ENCODE measurements at regions not wholly inside any gene's neighbourhood (a gene's known extent, or its start where the extent isn't known, plus 50 kb on each side); places are given as distances from the start of the nearest gene placed in this dataset.

DNA sequence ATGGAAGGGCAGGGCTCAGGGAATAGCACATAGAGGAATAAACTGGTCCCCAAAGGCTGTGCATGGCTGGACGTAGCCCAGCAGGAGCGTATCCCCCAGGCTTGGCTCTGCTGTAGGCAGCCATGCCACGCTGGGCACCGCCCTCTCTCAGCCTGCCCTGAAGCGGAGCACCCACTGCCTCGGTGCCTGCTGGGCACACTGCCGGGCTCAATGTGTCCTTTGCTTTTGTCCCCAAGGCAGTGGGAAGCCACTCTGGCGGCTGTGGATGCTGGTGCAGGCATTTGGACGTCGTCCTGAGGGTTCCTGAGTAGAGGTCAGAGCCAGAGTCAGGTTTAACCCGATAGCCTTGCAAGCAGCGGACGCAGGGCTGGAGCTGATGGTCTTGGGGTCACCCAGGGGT lies 141.0 kb downstream of the ENGASE start:
- DNase-seq, result no peak

DNA sequence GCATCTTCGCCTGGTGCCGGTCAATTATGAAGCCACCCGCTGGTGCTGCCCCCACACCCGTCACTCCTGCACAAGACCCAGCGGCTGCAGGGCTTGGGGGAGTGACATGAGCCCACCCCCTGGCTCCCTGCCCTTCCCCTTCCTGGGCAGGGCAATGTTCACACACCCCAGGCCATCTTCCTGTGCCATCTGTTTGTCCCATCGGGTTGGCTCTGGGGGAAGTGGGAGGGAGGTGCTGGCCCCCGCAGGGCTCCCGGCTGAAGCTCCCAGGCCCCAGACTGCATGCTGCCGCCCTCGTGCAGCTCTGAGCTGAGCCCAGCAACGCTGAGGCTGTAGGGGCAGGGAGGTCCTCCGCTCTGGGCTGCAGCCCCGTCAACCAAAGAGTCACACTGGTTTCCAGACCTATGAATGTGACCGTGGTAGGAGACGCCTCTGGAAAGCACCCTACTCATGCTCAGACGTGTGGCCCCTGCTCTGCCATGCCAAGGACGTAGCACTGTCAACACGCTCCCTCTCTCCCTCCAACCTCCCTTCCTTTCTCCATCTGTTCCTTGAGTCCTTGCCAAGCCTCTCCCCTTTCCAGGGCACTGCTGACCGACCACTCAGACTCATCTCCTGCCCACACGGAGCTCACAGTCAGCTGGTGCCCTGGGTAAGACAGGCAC lies 140.4 kb downstream of the ENGASE start:
- DNase-seq, result no peak

DNA sequence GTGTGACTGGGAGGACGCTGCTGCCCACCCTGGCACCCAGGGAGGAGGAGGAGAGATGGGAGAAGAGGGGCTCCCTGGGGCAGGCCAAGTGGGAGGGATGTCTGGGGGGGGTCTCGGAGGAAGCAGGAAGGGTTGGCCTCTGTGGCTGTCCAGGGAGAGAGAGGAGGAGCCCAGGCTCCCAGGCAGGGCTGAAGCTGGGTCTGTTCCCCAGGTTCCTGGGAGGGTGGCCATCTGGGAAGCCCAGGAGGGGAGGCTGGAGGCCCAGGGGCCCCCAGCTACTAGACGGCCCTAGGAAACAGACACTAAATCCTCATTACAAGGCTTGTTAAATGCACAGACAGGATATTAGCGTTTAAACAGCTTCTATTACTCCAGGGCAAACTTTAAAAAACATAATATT lies 139.8 kb downstream of the ENGASE start:
- no peak for DNase-seq

DNA sequence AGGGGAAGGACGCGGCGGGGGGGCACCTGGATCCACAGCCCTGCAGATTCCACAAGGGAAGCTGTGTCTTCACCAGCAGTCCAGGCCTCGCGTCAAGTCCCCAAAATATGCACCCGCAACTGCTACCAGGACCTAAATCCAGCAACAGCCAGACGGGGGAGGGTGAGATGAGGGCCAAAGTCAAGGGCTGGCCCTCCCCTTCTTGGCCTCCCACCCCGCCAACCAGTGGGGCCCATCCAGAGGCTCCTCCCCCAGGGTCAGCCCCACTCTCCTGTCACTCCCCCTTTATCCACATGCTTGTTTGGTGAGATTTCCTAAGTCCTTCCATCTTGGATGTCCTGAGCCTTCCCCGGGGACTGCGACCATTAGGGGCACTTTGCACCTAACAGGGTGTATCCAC lies 138.7 kb downstream of the ENGASE start:
- no peak for DNase-seq

DNA sequence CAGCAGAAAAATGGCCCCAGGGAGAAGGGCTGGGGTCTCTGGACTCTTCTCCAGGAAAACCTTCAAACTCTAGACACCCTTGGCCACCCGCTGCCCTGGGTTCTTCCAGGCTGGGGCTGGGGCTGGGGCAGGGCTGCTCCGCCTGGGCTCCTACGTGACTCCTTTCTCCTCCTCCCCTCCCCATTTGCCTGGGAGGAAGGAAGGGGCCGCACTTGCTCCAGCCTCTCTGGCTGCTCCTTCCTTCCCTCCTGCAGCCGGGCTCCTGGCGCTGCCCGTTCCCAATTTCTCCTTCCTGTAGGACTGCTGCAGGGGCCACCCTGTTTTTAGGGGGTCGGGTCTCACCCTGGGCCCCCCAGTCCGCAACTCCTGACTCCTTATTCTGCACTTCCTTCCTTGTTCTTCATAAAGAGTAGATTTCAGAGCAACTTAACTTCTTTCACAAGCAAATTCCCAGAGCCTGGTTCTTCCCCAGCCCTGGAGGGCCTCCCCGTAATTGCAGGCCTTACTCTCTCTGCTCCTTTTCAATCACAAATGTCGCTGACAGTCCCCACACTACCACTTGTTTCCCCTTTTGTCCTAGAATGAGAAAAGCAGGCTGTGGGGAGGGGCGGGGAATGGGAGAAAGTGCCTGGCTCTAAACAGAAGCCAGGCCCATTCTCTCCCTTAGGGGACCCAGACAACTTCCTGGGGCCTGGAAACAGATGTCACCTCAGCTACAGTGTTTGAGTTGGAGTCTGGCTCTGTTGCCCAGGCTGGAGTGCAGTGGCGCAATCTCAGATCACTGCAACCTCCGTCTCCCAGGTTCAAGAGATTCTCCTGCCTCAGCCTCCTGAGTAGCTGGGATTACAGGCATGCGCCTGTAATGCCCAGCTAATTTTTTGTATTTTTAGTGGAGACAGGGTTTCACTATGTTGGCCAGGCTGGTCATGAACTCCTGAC lies 137.8 kb downstream of the ENGASE start:
- DNase-seq, result no peak

DNA sequence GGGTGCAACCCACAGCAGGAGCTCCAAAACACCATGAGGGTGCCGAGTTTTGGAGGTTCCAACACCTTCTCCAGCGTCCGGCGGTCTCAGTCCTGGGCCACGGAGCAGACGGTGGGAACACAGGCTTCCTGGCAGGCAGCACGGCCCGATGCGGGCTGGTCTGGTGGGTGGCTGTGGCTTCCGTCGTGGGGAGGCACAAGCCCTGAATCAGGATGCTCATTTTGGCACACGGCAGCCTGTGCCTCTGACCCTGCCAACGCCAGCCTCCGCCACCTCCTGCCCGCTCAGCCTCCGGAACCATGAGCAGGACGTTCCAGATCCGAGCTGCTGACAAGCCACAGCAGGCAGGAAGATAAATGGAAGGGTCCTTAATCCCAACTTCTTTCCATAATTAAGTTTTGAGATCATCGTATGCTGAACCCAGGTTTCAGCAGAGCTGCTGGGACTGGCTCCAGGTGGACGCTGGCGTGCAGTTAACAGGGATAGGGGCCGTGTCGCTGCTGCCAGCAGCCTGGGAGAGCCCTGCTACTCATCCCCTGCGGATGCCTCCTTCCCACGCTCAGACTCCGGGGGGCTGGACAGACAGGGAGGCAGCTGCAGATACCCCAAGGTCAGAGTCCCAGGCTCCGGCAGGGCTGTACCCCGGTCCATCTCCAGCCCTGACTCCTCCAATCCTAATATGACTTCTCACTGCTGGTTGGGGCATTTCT lies 136.6 kb downstream of the ENGASE start:
- no peak for DNase-seq

DNA sequence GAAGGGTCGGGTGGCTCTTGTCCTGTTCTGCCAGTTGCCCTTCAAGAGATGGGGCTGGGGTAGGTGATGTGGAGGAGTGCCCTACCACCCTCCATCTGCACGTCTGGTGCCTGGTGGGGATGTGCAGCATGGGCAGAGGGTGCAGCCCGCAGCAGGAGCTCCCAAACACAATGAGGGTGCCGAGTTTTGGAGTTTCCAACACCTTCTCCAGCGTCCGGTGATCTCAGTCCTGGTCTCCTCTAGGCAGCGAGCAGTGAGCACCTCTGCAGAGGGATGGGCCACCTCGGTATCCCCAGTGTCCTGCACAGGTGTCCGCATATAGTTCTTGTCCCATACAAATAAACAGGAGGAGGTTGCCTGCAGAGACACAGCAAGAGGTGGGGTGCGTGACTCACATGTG lies 136.0 kb downstream of the ENGASE start:
- DNase-seq, result no peak

DNA sequence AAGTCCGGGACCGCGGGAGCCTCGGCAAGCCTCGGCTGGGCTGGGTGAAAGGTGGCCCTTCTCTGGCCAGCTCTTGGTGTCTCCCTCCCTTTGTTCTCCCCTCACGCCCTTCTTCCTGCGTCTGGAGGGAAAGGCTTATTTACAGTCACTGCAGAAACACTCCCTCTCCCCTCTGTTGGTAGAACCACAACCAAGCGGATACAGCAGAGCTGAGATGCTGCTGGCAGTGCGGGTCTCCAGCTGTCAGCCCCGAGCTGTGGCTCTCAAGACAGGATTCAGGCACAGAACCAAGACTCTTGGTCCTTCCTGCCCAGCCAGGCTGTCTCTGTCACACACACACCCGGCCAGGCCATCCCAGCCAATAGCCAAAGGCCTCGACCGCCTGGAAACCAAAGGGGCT lies 133.3 kb downstream of the ENGASE start:
- DNase-seq, result no peak

DNA sequence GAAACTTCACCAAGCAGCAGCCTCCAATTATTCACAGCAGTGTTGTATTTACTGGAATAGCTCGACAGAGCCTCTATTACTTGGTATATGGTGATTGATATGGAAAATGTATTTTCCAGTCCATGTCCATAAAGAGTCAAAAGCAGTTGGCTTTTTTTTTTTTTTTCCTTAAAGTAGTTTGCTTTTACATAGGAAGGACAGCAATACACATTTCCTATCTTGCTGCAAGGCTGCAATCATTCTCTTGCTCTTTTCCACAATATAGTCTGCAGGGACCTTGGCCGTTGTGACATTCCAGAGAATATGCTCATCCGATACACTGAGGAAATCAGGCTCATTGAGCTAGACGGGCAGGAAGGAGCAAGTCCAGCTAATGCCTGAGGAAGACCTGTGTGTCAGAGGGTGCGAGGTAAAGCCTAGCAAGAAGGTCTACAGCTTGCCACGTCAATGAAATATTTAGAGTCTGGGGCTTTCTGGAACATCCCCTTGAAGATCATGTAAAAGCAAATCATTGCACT lies 131.1 kb downstream of the ENGASE start:
- no peak for DNase-seq

DNA sequence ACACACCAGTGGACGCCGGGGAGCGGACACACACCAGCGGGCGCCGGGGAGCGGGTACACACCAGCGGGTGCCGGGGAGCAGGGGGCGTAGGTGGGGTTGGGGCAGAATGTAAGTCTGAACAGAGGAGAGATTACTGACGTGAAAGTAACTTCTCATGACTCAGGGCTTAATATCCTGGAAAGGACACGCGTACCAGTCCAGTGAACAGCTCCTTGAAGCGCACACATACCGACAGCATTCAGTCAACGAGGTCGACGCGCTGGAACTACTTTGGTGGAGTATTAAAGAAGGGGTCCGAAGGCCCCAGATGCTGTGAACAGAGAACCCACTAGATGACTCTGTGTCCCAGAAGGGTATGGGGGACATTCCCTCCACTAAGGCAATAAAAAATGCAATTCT lies 129.6 kb downstream of the ENGASE start:
- DNase-seq, result no peak

DNA sequence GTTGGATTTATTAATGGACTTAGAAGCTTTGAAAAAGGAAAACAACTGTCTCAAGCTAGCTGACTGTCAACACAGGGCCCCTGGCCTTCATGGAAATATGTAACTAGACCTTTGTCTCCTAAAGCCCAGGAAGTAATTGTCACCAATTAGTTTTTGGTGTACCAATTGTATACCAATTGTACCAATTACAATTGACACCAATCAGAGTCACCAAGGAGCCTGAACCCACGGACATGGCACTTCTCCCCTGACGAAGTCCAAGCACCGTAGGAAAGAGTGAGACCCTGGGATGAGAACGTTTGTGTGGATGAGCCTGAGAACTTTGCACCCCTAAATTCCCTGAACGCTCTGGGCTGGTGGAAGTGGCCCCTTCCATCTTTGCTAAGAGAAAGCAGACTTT lies 129.0 kb downstream of the ENGASE start:
- DNase-seq, result no peak

DNA sequence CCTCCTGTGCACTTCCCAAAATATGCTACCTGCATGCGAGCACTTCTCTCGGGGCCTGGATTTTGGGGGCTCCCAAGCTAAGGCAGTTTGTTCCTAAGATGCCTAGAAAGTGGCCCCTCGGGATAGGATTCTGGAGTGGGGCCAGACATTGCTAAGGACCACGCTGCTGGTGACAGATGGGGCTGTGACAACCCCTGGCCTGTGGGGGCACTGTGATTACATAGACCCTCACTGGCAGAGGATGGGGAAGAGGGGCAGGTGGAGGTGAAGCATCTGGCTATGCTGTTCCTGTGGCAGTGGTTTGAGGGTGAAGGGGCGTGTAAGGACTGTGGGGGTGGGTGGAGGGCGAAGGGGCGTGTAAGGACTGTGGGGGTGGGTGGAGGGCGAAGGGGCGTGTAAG lies 128.4 kb downstream of the ENGASE start:
- DNase-seq, result no peak

DNA sequence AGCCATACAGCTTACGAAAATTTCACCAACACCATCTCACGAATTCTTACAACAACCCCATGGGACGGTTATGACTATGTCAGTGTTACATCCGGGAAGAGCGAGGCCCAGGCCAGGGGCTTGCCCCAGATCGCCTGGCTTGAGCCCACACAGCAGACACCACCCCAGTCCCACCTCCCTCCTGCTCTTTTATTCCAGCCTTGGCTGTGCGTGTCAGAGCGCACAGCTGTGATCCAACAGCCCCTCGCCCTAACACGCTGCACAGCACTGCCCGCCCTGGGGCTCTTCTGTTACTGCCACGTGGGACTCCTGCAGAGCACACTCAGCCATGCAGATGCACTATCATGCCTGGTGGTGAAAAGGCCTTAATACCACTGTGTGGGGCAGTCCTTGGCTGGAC lies 127.9 kb downstream of the ENGASE start:
- DNase-seq, result no peak

DNA sequence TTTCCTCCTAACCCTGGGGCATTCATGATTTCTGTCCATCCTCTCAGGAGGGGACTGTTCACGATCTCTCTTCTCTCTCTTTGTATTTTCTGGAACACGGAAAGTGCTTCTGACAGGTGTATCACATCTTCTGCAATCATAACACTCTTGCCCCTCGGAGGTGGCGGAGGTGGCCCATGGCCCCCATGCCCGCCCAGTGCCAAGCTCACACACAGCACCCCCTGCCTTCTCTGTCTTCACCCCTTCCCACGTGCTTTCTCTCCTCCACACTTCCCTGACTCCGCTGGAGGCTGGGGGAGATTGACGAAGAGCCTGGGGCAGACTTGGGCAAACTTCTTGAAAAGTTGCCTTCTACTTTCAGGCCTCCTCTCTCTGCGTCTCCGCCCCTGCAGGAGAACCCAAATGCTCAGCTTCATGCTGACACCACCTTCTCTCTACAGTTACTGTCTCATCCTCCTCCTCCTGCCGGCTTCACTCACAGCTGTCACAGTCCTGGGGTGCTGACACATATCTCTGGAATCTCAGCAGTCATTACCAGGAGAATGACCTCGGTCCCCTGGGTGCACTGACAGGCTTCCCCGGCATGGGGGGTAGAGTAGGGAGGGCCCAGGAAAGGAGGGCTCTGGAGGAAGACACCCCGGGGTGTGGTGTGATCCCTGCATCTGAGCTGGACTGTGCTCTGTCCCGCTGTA lies 127.1 kb downstream of the ENGASE start:
- DNase-seq, result no peak

DNA sequence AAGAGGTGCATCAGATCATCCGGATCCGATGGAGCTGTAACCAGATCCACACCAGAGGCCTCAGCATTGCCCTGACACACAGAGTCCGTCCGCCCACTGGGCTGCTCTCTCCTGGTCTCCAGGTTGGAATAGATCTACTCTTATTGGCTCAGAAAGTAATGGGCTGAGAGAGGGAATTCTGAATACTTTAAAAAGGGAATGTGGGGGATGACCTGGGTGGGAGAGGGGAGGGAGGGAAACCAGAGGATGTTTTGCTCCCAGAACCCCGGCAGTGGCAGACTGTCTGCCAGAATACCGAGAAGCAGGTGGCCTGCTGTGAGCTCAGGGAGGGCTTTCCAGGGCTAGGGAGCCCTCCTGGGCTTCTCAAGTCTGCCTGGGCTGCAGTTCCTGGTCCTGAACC lies 126.5 kb downstream of the ENGASE start:
- DNase-seq, result no peak

DNA sequence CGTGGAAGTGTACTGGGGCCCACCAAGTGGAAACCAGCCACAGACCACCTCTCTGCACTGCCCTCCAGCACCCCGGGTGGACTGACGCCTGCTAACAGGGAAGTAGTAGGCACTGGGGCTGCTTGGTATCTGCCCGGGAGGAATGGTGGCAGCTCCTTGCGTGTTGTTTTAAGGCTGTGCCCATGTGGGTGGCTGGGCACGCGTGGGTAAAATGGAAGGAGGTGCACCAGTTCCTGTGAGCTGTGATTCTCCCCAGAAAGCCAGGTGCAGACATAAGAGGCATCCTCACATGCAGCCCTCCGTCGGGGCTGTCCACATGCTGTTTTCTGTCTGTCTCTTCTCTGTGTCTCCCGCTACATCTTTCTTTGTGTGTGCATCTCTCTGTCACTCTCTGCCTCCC lies 122.3 kb downstream of the ENGASE start:
- no peak for DNase-seq

DNA sequence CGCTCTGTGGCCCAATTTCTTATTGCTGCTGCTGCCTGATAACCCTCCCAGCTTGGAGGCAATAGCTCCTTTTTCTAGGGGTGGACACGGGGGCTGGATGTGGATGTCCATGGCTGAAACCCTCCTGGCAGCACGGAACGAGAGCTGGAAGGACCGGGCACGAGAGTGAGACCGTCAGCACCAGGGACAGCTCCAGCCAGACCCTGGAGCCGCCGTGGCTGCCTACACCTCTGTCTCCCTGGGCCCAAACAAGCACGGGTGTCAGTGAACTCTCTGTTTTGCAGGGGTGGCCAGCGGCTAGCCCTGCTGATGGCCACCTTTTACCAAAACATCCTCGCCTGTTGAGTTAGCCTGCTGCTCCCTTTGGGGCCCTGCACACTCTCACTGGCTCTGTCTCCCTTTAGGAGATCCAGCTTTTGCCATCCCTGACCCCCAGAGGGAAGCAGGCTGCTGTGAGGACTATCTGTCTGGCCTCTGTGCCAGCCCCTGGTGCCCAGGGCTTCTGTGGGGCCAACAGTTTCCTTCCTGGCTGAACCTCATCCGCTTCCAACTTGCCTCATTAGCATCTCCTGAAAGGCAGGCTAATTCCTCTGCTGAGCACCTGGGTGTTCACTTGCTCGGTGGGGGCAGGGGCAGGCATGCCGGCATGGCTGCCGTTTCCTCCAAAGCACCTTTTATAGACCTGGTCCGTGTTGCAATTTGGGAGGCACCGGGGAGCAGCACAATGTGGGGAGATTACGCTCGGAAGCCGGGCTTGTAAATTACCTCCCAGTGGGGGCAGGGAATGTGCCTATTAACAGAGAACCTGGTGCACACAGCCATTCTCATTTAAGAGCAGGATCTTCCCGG lies 118.1 kb downstream of the ENGASE start:
- DNase-seq, result no peak

DNA sequence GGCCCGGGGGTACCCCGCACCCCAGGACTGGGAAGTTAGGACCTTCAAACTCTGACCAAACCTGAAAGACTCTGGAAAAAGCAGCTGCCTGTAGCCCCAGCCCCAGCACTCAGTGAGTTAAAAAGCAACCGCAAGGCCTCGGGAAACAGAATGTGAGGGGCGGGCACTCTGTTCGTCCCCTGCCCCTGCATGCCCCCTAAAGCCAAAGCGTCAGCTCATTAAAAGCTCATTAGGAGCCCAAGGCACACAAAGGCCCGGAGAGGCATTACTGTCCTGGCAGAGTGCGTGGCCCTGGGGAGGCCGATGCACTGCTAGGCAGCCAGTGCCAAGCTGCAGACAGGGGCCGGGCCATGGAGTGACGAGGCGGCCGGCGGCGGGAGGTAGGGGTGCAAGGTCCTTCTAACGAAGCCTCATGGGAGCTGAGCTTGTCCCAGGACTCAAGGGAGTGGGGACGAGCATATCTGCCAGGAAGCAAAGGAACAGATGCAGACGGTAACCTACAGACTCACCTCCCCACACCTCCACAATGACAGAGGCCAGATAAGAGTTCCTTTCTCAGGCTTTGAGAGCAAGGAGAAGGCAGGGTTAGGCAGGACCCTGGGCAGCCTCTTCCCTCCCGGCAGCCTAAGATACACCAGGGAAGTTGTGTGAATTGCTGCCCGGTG lies 116.8 kb downstream of the ENGASE start:
- DNase-seq, result no peak

DNA sequence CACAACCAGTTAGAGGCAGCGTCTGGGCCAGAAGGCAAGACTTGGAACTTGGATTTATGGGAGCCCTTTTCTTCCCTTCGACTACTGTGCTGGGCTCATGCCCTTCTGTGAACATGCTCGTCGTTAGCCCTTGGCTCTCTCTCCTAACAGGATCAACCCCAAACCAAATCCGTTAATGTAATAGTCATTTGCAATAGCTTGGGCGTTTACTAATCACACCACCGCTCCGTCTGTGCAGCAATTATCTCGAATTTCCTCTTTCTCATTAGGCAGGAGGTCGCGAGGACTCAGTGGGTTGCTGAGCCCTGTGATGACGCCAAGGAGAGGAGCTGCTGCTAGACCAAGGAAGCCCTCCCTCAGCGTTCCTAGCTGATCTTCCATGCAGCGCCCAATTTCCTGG lies 114.7 kb downstream of the ENGASE start:
- no peak for DNase-seq

DNA sequence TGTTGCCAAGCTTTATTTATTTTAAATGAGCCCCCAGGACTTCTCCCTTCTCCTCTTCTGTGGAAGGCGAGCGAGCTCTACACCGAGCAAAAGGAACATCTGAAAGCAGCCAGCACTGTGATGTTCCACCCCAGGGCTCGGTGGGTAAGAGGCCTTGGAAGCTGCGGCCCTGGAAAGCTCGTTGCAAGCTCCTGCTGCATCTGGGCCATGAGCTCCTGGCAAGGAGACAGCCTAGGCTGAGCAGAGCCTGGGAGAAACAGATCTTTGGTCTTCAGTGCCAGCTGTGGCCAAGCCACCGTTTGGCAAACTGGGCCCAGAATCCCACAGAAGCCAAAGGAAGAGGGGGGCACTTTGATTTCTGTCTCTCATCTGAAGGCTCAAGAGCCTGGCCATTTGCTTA lies 114.1 kb downstream of the ENGASE start:
- no peak for DNase-seq

DNA sequence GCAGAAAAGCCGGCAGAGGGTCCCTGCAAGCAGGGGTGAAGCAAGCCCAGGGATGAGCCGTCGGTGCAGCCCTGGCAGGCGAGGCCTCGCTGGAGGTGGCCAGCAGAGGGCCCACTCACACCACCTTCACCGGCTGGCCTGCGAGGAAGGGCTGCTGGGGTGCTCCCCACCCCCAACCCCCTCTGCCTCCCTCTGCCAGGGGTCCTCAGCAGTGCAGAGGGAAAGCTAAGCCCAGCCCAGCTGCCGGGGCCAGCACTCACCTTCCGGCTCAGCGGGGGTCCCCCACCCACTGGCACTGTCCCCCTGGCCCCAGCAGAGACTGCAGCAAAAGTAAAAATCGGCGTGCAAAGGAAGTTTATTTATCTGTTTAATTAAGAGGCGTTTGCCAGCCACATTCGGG lies 113.4 kb downstream of the ENGASE start:
- DNase-seq, result no peak

All from activated CD8-positive, alpha-beta memory T cell treated with anti-CD3 and anti-CD28 coated beads, Interleukin-2, amount 50 U/mL, for 4 hours (primary cell).